H4 (cell line): ENCODE measurements at regions not wholly inside any gene's neighbourhood (a gene's known extent, or its start where the extent isn't known, plus 50 kb on each side); places are given as distances from the start of the nearest gene placed in this dataset.
"Not testable (repeated sequence)": the region's sequence is repeated elsewhere in the genome, so short reads cannot be mapped to it uniquely, and the experiment has no call there.

Experiments used
- DNase-seq: peaks from one replicate; pipeline ENCODE4 v3.0.0-alpha.2; 2015; ENCODE audit warnings: low spot score

DNA sequence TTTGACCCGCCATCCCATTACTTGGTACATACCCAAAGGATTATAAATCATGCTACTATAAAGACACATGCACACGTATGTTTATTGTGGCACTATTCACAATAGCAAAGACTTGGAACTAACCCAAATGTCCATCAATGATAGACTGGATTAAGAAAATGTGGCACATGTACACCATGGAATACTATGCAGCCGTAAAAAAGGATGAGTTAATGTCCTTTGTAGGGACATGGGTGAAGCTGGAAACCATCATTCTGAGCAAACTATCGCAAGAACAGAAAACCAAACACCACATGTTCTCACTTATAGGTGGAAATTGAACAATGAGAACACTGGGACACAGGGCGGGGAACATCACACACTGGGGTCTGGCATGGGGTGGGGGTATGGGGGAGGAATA, 57.1 kb upstream of the GMDS start:
- DNase-seq = not testable (repeated sequence)

GRCh38 chr6:2296781-2297180, 51.4 kb upstream of the GMDS start:
- DNase-seq = no peak
